Limb (tissue), 2 donors: ENCODE measurements at regions not wholly inside any gene's neighbourhood (a gene's known extent, or its start where the extent isn't known, plus 50 kb on each side); places are given as distances from the start of the nearest gene placed in this dataset.

Experiments used
- DNase-seq, 2 donors: peaks; one replicate each; pipeline ENCODE4 v3.0.0-alpha.2; 2016; ENCODE audit errors: extremely low spot score in 2 of 2

GRCh38 chr5:4674166-4674565 is 466.0 kb upstream of the ADAMTS16 start:
- no peak for DNase-seq

DNA sequence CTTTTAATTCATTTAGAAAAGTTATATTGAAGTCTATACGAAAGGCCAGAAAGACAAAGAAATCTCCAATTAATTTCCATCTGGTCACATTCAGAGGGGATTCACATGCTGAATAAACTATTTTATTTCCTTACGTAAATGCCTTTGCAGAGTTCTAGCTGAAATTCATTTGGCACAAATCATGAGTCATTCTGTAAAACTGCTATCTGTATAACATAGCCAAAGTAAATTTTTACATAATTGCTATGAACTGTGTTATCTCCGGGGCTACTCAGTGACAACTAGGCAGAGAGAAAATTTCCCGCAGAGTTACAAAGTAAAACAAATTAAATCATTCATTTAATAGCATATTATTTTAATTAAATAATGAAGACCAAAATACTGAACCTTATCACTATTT is 463.2 kb upstream of the ADAMTS16 start:
- DNase-seq, result no peak

DNA sequence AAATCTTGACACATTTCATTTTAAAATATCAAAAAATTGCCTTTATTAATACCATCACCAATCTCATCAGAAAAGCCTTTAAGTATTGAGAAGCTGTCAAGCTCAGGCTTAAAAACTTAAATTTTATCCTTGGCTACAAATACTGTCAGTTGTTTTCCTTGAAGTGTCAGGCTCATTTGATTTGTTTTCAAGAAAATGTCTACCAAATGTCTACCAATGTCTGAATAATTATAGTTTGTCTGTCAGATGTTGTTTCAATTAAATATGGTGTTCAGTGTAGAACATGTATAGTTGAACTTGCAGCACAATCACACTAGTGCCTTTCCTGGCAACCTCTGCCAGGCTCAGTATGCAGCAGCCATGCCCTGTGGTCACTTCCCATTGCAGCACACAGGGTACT is 455.2 kb upstream of the ADAMTS16 start:
- no peak for DNase-seq

GRCh38 chr5:4698596-4698995 is 441.5 kb upstream of the ADAMTS16 start:
- no peak for DNase-seq

- no peak for DNase-seq
Observed at GRCh38 chr5:4699592-4699991, 440.5 kb upstream of the ADAMTS16 start.

- peak; percentile 67 to 88 for DNase-seq
Observed at GRCh38 chr5:4700069-4700468, 440.1 kb upstream of the ADAMTS16 start.

DNA sequence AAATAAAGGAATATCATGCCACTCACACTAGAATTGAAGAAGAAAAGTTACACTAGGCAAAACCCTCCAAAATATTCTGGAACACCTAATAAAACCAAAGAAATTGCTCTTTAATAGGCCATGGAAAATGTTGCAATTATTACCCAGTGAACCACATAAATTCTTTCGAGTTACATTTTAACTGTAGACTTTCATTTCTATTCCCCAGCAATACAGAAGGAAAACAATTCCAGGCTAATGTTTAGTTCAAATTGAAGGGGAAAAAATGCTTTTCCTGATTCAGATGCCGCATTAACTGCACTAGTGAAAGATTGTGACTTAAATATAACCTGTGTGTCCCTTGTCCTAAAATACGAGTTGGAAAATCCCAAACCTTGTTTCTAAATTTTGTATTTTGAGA is 439.3 kb upstream of the ADAMTS16 start:
- DNase-seq, result no peak

GRCh38 chr5:4703931-4704458 is 436.1 kb upstream of the ADAMTS16 start:
- DNase-seq, result peak in 1 of 2 donors; percentile 13

GRCh38 chr5:4704951-4705350 is 435.2 kb upstream of the ADAMTS16 start:
- DNase-seq, result no peak

GRCh38 chr5:4716781-4717180 is 423.3 kb upstream of the ADAMTS16 start:
- DNase-seq, result no peak

DNA sequence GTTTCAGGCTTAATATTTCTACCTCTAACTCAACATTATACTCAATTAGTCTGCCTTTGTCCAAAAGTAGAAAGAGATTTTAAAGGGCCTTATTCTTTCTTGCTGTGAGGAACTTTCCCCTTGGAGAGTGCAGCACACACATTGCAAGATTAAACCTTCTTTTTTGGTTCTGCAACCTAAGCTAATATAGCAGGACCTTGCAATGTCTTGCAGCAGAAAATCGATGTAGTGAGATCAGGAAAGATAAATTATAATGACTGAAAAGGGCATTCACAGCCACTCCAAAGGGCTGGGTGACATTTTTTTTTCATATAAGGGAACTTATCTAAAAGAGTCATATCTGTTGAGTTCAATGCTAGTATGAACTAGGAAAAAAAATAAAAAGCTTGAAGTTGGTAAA is 422.7 kb upstream of the ADAMTS16 start:
- DNase-seq, result no peak

GRCh38 chr5:4720831-4721230 is 419.3 kb upstream of the ADAMTS16 start:
- DNase-seq, result no peak

- no peak for DNase-seq
Observed at GRCh38 chr5:4722886-4723285, 417.2 kb upstream of the ADAMTS16 start.

- DNase-seq, result no peak
Observed at GRCh38 chr5:4725594-4725993, 414.5 kb upstream of the ADAMTS16 start.

DNA sequence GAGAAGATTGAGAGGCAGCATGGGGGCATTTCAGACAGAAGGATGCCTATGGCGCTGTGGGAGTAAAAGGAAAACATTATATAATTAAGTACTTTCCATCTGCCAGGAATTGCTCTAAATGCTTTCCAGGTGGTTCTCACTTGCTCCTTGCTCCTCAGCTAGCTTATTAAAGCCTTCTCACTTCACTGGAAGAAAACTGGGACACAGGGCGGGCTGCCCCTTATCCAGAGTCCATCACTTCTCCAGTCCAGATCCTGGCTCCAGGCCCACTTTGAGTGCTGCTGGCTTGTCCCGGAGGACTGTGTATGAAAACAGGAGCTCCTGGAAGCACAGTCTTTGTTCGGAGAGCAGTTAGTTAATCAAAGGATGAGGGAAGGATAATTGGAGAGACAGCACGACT is 409.9 kb upstream of the ADAMTS16 start:
- no peak for DNase-seq

DNA sequence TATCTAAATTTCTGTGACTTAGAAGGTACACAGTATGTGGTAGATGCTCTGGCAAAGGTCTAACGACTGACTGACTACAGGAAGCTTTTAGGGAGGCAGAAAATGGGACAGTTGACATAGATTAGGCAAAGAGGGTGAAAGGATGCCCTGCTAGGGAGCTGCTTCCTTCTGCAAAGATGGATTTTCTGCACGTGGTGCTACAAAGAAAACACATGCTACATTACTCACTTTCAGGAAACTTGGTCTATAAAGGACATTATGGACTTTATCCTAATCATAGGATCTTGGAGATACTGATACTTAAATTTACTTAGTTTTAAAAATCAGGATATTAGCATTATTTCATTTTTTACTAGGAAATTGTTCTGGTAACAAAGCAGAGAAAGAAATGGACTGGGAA is 405.8 kb upstream of the ADAMTS16 start:
- DNase-seq, result no peak

DNA sequence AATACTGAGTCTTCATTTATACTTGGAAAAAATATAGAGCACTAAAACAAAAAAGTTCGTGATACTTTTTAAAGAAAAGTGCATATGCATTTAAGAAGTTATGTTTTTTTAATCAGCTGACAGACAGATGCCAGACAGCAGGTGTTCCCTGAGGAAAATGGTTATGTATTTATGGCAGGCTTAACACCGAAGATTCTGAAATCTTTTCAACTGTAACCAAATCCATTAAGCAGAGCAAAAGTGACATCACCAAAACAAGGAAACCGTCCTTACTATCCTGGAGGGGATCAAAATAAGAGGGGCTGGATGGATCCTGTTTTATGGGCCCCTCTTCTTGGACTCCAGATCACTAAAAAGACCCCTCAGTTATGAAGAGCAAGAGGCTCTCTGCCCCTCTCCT is 404.9 kb upstream of the ADAMTS16 start:
- DNase-seq, result no peak

- no peak for DNase-seq
Observed at GRCh38 chr5:4737868-4738267, 402.3 kb upstream of the ADAMTS16 start.

- no peak for DNase-seq
Observed at GRCh38 chr5:4738298-4738697, 401.8 kb upstream of the ADAMTS16 start.

GRCh38 chr5:4740156-4740555 is 400.0 kb upstream of the ADAMTS16 start:
- DNase-seq, result no peak

- DNase-seq, result no peak
Observed at GRCh38 chr5:4758550-4758949, 381.6 kb upstream of the ADAMTS16 start.

- DNase-seq, result no peak
Observed at GRCh38 chr5:4758996-4759395, 381.1 kb upstream of the ADAMTS16 start.

- DNase-seq, result no peak
Observed at GRCh38 chr5:4762316-4762715, 377.8 kb upstream of the ADAMTS16 start.

DNA sequence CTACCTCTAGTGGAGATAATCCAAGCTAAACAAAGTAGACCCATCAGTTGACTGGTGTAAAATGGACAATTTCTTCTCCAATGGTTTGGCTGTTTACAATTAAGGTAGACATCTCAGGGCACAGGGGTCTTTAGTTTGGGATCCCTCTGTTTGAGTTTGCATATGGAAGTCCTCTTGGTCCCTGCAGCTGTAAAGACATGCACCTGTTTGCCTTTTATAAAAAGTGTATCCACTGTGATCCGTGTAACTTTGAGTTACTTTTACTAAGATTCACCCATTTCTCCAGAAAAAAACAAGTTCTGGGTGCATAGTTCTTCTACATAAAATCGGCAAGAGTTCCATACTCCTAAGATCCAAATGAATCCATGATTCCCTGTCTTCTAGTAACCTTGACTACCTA is 374.7 kb upstream of the ADAMTS16 start:
- no peak for DNase-seq
